ENCODE measurements at regions not wholly inside any gene's neighbourhood (a gene's known extent, or its start where the extent isn't known, plus 50 kb on each side); places are given as distances from the start of the nearest gene placed in this dataset.

DNA sequence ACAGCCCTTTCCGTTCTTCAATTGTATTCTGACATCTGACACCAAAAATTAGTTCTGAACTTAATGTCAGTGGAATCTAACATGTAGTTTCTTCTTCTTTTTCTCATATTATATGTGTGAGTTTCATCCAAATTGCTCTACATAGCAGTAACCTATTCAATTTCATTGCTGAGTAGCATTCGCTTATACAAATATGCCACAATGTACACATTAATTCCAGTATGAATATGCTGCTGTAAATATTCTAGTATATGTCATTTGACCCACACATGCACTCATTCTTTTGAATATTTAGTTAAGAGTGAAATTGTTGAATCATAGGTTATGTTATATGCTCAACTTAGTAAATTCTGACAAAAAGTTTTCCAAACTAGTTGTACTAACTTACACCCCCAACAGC, 550.9 kb downstream of the CHSY3 start:
- H3K79me2 ChIP-seq (ENCODE audit: insufficient read depth, low read length): no peaks in the 10 kb centered on the region
- no peaks in the 10 kb centered on the region for H3K27me3 ChIP-seq (ENCODE audit: insufficient read depth, low read length)
- H4K20me1 ChIP-seq (ENCODE audit: insufficient read depth, low read length): no peaks in the 10 kb centered on the region
- H3K4me1 ChIP-seq (ENCODE audit: insufficient read depth, low read length, severe bottlenecking): no peaks in the 10 kb centered on the region
- H3K4me3 ChIP-seq (ENCODE audit: low read depth, low read length, poor library complexity, severe bottlenecking): no peak overlapping the region
- H3K36me3 ChIP-seq (ENCODE audit: insufficient read depth, low read length): no peaks in the 10 kb centered on the region
- no peak overlapping the region for H3K27ac ChIP-seq (ENCODE audit: low read depth, low read length, poor library complexity, severe bottlenecking)
- no peaks in the 10 kb centered on the region for H3F3A ChIP-seq (ENCODE audit: insufficient read depth, low read length)
- H2AFZ ChIP-seq (ENCODE audit: low read length): no peak overlapping the region
- H3K4me2 ChIP-seq (ENCODE audit: low read length): no peak overlapping the region
- TF ChIP-seq EZH2 (IDR thresholded peaks at IDR 0.05; ENCODE audit: borderline replicate concordance, low read length): no peak
- TF ChIP-seq, protein P1, sequence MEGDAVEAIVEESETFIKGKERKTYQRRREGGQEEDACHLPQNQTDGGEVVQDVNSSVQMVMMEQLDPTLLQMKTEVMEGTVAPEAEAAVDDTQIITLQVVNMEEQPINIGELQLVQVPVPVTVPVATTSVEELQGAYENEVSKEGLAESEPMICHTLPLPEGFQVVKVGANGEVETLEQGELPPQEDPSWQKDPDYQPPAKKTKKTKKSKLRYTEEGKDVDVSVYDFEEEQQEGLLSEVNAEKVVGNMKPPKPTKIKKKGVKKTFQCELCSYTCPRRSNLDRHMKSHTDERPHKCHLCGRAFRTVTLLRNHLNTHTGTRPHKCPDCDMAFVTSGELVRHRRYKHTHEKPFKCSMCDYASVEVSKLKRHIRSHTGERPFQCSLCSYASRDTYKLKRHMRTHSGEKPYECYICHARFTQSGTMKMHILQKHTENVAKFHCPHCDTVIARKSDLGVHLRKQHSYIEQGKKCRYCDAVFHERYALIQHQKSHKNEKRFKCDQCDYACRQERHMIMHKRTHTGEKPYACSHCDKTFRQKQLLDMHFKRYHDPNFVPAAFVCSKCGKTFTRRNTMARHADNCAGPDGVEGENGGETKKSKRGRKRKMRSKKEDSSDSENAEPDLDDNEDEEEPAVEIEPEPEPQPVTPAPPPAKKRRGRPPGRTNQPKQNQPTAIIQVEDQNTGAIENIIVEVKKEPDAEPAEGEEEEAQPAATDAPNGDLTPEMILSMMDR (IDR thresholded peaks at IDR 0.05; ENCODE audit: low read length): no peak
- H3K9me3 ChIP-seq (ENCODE audit: low read length): no peaks in the 10 kb centered on the region
- H3K9ac ChIP-seq (ENCODE audit: low read length): no peak overlapping the region
- no peaks in the 10 kb centered on the region for H3K9me2 ChIP-seq (ENCODE audit: low read depth, low read length)

DNA sequence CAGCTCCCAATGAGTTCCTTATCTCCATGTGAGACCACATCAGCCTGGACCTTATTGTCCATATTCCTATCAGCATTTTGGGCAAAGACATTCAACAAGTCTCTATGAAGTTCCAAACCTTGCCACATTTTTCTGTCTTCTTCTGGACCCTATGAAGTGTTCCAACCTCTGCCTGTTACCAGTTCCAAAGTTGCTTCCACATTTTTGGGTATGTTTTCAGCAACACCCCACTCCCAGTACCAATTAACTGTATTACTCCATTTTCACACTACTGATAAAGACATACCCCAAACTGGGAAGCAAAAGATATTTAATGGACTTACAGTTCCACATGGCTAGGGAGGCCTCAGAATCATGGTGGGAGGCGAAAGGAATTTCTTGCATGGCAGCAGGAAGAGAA, 548.5 kb downstream of the CHSY3 start:
- Histone ChIP-seq H3K9me3 (ENCODE audit: low read length) (no peaks in the 10 kb centered on the region), H3K27ac (ENCODE audit: low read depth, low read length, poor library complexity, severe bottlenecking) (no peak overlapping the region), H3F3A (ENCODE audit: insufficient read depth, low read length) (no peaks in the 10 kb centered on the region), H3K79me2 (ENCODE audit: insufficient read depth, low read length) (no peaks in the 10 kb centered on the region), H3K4me2 (ENCODE audit: low read length) (no peak overlapping the region), H3K27me3 (ENCODE audit: insufficient read depth, low read length) (no peaks in the 10 kb centered on the region), H3K4me1 (ENCODE audit: insufficient read depth, low read length, severe bottlenecking) (no peaks in the 10 kb centered on the region), H3K36me3 (ENCODE audit: insufficient read depth, low read length) (no peaks in the 10 kb centered on the region), H3K9ac (ENCODE audit: low read length) (no peak overlapping the region), H3K4me3 (ENCODE audit: low read depth, low read length, poor library complexity, severe bottlenecking) (no peak overlapping the region), H2AFZ (ENCODE audit: low read length) (no peak overlapping the region), H4K20me1 (ENCODE audit: insufficient read depth, low read length) (no peaks in the 10 kb centered on the region), H3K9me2 (ENCODE audit: low read depth, low read length) (no peaks in the 10 kb centered on the region)
- TF ChIP-seq, protein P1 (IDR thresholded peaks at IDR 0.05; ENCODE audit: low read length): no peak
- TF ChIP-seq EZH2 (IDR thresholded peaks at IDR 0.05; ENCODE audit: borderline replicate concordance, low read length): no peak

DNA sequence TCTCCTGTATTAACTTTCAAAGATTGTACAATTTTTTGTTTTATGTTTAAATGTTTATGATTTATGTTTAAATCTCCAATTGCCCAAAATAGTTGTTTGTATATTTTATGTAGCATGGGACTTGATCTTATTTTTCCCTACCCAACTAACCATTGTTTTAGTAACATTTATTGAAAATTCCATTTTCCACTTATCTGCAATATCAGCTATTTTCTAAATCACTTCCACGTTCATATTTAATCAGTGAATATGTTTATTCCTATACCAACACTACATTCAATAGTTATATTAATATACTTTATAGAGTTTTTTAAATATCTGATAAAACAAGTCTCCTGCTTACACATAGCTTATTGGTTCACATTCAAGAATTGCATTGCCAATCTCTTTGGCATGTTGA, 532.2 kb downstream of the CHSY3 start:
- Histone ChIP-seq H3K79me2 (ENCODE audit: insufficient read depth, low read length) (no peaks in the 10 kb centered on the region), H3K36me3 (ENCODE audit: insufficient read depth, low read length) (no peaks in the 10 kb centered on the region), H3K9ac (ENCODE audit: low read length) (no peak overlapping the region), H3F3A (ENCODE audit: insufficient read depth, low read length) (no peaks in the 10 kb centered on the region), H3K4me3 (ENCODE audit: low read depth, low read length, poor library complexity, severe bottlenecking) (no peak overlapping the region), H3K9me3 (ENCODE audit: low read length) (no peaks in the 10 kb centered on the region), H4K20me1 (ENCODE audit: insufficient read depth, low read length) (no peaks in the 10 kb centered on the region), H2AFZ (ENCODE audit: low read length) (no peak overlapping the region), H3K27ac (ENCODE audit: low read depth, low read length, poor library complexity, severe bottlenecking) (no peak overlapping the region), H3K4me2 (ENCODE audit: low read length) (no peak overlapping the region), H3K4me1 (ENCODE audit: insufficient read depth, low read length, severe bottlenecking) (no peaks in the 10 kb centered on the region), H3K27me3 (ENCODE audit: insufficient read depth, low read length) (no peaks in the 10 kb centered on the region), H3K9me2 (ENCODE audit: low read depth, low read length) (no peaks in the 10 kb centered on the region)
- TF ChIP-seq, protein P1 (IDR thresholded peaks at IDR 0.05; ENCODE audit: low read length): no peak
- no peak for TF ChIP-seq EZH2 (IDR thresholded peaks at IDR 0.05; ENCODE audit: borderline replicate concordance, low read length)
